NB4 (cell line): ENCODE measurements at regions not wholly inside any gene's neighbourhood (a gene's known extent, or its start where the extent isn't known, plus 50 kb on each side); places are given as distances from the start of the nearest gene placed in this dataset.

Experiments
- DNase-seq: peaks from one replicate; pipeline ENCODE4 v3.0.0; 2010; ENCODE audit warnings: low read depth
- H3K4me3 ChIP-seq: one replicate; pipeline ENCODE4 v1.5.1; 2011; ENCODE audit warnings: mild to moderate bottlenecking, low read depth, low read length, moderate library complexity
- MYC ChIP-seq: IDR thresholded peaks from 2 replicates; pipeline ENCODE4 v1.6.1; 2011; ENCODE audit warnings: low read depth, low read length
- POLR2A ChIP-seq: IDR thresholded peaks from 2 replicates; pipeline ENCODE4 v1.6.1; 2011; ENCODE audit warnings: mild to moderate bottlenecking; ENCODE audit not compliant: insufficient read length; ENCODE audit errors: extremely low read depth
- TF ChIP-seq, protein P1 (sequence below): IDR thresholded peaks from one replicate; pipeline ENCODE4 v1.5.1; 2012; ENCODE audit warnings: low read depth, low read length
- TF ChIP-seq, protein P2 (sequence below): IDR thresholded peaks from 2 replicates; pipeline ENCODE4 v1.6.1; 2011; ENCODE audit warnings: low read depth, low read length

DNA sequence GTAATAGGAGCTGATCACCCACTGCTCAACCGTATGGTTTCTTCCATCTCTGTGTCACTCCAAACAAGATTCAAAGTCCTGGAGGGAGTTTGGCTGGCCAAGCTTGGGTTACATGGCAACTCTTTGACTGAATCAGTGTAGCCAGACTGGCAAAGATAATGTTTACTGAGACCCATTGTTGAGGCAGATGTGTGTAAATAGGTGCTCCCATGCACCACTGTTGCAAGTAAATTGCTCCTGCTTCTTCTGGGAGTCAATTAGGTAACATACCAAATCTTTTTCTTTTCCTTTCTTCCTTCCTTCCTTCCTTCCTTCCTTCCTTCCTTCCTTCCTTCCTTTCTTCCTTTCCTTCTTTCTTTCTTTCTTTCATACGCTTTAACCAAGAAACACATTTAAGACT, 86.3 kb upstream of the DHX40 start:
- H3K4me3 ChIP-seq, result no peak overlapping the region
- no peak for TF ChIP-seq POLR2A
- TF ChIP-seq, protein P1, sequence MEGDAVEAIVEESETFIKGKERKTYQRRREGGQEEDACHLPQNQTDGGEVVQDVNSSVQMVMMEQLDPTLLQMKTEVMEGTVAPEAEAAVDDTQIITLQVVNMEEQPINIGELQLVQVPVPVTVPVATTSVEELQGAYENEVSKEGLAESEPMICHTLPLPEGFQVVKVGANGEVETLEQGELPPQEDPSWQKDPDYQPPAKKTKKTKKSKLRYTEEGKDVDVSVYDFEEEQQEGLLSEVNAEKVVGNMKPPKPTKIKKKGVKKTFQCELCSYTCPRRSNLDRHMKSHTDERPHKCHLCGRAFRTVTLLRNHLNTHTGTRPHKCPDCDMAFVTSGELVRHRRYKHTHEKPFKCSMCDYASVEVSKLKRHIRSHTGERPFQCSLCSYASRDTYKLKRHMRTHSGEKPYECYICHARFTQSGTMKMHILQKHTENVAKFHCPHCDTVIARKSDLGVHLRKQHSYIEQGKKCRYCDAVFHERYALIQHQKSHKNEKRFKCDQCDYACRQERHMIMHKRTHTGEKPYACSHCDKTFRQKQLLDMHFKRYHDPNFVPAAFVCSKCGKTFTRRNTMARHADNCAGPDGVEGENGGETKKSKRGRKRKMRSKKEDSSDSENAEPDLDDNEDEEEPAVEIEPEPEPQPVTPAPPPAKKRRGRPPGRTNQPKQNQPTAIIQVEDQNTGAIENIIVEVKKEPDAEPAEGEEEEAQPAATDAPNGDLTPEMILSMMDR, result no peak
- TF ChIP-seq, protein P2, sequence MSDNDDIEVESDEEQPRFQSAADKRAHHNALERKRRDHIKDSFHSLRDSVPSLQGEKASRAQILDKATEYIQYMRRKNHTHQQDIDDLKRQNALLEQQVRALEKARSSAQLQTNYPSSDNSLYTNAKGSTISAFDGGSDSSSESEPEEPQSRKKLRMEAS, result no peak
- no peak for TF ChIP-seq MYC
- DNase-seq, result no peak

DNA sequence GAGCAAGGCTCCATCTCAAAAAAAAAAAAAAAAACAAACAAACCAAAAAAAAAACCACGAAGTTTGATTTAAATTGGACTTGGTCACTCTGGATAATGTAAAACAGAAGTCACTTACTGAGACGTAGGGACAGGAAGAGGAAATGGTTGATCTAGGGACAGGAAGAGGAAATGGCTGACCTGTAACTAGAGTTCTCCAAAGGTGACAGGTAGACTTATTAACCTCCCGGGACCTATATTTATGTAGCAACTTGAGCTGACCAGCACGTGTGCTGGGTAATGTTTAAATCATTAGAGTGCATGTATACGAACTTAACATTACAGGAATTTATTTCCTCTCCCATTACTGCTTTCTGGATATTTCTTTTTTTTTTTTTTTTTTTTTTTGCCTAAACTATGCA, 81.5 kb upstream of the DHX40 start:
- H3K4me3 ChIP-seq, result no peak overlapping the region
- DNase-seq, result no peak
- TF ChIP-seq POLR2A (no peak), MYC (no peak)
- TF ChIP-seq, protein P1, result no peak
- TF ChIP-seq, protein P2, result no peak

DNA sequence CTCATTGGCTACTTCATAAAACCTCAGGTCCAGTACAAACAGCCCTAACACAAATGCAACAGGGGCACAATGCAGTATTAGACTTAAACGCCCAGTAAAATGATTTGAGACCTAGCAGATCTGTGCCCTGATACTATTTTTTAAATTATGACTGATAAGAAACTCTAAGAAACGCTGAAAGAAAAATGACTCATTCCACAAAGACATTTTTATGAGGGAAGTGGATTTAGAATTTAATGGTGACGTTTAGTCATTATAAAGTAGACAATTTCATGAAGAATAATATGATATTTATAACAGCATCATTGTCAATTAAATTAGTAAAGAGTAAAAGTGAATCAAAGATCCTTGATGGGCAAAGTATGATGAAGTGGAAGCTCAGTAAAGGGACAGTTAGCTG, 80.4 kb upstream of the DHX40 start:
- TF ChIP-seq POLR2A (no peak), MYC (no peak)
- TF ChIP-seq, protein P1, result no peak
- TF ChIP-seq, protein P2, result no peak
- DNase-seq, result no peak
- no peak overlapping the region for H3K4me3 ChIP-seq

DNA sequence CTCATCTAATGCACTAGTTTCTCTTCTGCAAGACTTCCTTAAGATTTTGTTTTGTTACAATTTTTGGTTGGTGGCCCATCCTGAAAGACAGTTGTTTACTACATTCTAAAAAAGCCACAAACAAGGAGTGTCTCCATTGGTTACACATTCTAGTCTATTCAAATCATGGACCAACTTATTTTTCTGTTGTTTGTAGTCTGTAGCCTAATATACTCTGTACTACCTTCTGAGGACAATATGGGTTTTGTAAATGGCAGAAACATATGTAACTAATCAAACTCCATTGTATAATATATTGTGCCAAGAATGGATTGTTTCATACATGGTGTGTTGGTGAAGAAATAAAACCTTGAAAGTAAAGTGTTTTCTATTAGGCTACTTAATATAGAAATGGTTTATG, 79.5 kb upstream of the DHX40 start:
- TF ChIP-seq, protein P1, result no peak
- TF ChIP-seq, protein P2, result no peak
- TF ChIP-seq MYC (no peak), POLR2A (no peak)
- DNase-seq, result no peak
- H3K4me3 ChIP-seq, result no peak overlapping the region

DNA sequence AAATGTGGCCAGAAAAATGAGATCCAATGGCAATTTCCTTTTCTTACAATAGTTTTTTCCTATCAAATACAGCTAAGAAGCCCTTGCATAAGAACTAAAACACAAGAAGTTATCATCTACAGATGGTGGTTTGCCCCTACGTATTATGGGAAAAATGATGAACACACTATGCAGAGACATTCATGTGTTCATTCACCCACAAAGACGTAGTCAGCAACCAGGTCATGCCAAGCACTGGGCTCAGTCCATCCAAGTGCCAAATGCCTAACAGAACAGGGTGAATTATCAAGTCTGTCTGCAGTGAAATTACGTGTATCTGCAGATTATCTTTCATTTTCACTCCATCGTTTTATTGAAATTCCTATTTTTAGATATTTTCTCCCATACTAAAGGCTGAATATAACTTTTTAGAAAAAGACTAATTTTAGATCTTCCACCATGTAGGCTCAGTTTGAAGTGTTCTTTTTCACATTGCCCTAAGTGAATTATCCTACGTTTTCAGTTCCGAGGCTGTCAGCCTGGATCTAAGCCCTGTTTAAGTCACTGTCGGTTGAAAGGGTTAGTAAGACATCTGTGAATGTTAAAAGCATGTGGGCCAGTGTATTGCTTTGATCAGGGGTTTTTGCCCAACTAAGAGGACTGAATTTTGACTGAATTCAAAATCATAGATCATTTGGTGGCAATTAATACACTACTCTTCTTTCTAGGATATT, 78.1 kb upstream of the DHX40 start:
- no peak overlapping the region for H3K4me3 ChIP-seq
- no peak for DNase-seq
- TF ChIP-seq MYC, result no peak
- no peak for TF ChIP-seq POLR2A
- TF ChIP-seq, protein P2, result no peak
- TF ChIP-seq, protein P1, result no peak
